ENCODE measurements at regions not wholly inside any gene's neighbourhood (a gene's known extent, or its start where the extent isn't known, plus 50 kb on each side); places are given as distances from the start of the nearest gene placed in this dataset.
"Not testable (repeated sequence)": the region's sequence is repeated elsewhere in the genome, so short reads cannot be mapped to it uniquely, and the experiment has no call there.

GRCh38 chr9:29004988-29005387, 1431.7 kb upstream of the C9orf72 start:
- DNase-seq (ENCODE audit: low spot score): no peak
- in situ Hi-C loops (cut with HindIII; ENCODE audit: low sequenced_read_pairs): no loop called here

GRCh38 chr9:29006628-29007027, 1433.3 kb upstream of the C9orf72 start:
- no peak for DNase-seq (ENCODE audit: low spot score)
- in situ Hi-C loops (cut with HindIII; ENCODE audit: low sequenced_read_pairs): no loop called here

- in situ Hi-C loops (cut with HindIII; ENCODE audit: low sequenced_read_pairs): no loop called here
- no peak for DNase-seq (ENCODE audit: low spot score)
Measured at GRCh38 chr9:29012911-29013310, 1439.6 kb upstream of the C9orf72 start.

GRCh38 chr9:29021632-29022031, 1448.4 kb upstream of the C9orf72 start:
- in situ Hi-C loops (cut with HindIII; ENCODE audit: low sequenced_read_pairs): no loop called here
- DNase-seq (ENCODE audit: low spot score): no peak

- in situ Hi-C loops (cut with HindIII; ENCODE audit: low sequenced_read_pairs): no loop called here
- DNase-seq (ENCODE audit: low spot score): no peak
Measured at GRCh38 chr9:29038332-29038731, 1465.1 kb upstream of the C9orf72 start.

GRCh38 chr9:29039258-29039657, 1466.0 kb upstream of the C9orf72 start:
- DNase-seq (ENCODE audit: low spot score): no peak
- in situ Hi-C loops (cut with HindIII; ENCODE audit: low sequenced_read_pairs): no loop called here

GRCh38 chr9:29043072-29043471, 1469.8 kb upstream of the C9orf72 start:
- no peak for DNase-seq (ENCODE audit: low spot score)
- in situ Hi-C loops (cut with HindIII; ENCODE audit: low sequenced_read_pairs): no loop called here

- in situ Hi-C loops (cut with HindIII; ENCODE audit: low sequenced_read_pairs): no loop called here
- DNase-seq (ENCODE audit: low spot score): no peak
Measured at GRCh38 chr9:29044959-29045358, 1471.7 kb upstream of the C9orf72 start.

GRCh38 chr9:29060041-29060440, 1486.8 kb upstream of the C9orf72 start:
- in situ Hi-C loops (cut with HindIII; ENCODE audit: low sequenced_read_pairs): no loop called here
- DNase-seq (ENCODE audit: low spot score): no peak

- in situ Hi-C loops (cut with HindIII; ENCODE audit: low sequenced_read_pairs): no loop called here
- no peak for DNase-seq (ENCODE audit: low spot score)
Measured at GRCh38 chr9:29062446-29062845, 1489.2 kb upstream of the C9orf72 start.

GRCh38 chr9:29063031-29063430, 1489.8 kb upstream of the C9orf72 start:
- no peak for DNase-seq (ENCODE audit: low spot score)
- in situ Hi-C loops (cut with HindIII; ENCODE audit: low sequenced_read_pairs): no loop called here

- in situ Hi-C loops (cut with HindIII; ENCODE audit: low sequenced_read_pairs): no loop called here
- DNase-seq (ENCODE audit: low spot score): no peak
Measured at GRCh38 chr9:29066141-29066640, 1492.9 kb upstream of the C9orf72 start.

GRCh38 chr9:29068461-29068860, 1495.2 kb upstream of the C9orf72 start:
- in situ Hi-C loops (cut with HindIII; ENCODE audit: low sequenced_read_pairs): no loop called here
- DNase-seq (ENCODE audit: low spot score): no peak

- DNase-seq (ENCODE audit: low spot score): no peak
- in situ Hi-C loops (cut with HindIII; ENCODE audit: low sequenced_read_pairs): no loop called here
Measured at GRCh38 chr9:29069376-29069775, 1496.1 kb upstream of the C9orf72 start.

GRCh38 chr9:29078063-29078666, 1504.9 kb upstream of the C9orf72 start:
- DNase-seq (ENCODE audit: low spot score): no peak
- in situ Hi-C loops (cut with HindIII; ENCODE audit: low sequenced_read_pairs): no loop called here

GRCh38 chr9:29100762-29101161, 1527.5 kb upstream of the C9orf72 start:
- in situ Hi-C loops (cut with HindIII; ENCODE audit: low sequenced_read_pairs): no loop called here
- no peak for DNase-seq (ENCODE audit: low spot score)

GRCh38 chr9:29104166-29104565, 1530.9 kb upstream of the C9orf72 start:
- in situ Hi-C loops (cut with HindIII; ENCODE audit: low sequenced_read_pairs); DNase-seq (ENCODE audit: low spot score): not testable (repeated sequence)

- DNase-seq (ENCODE audit: low spot score): no peak
- in situ Hi-C loops (cut with HindIII; ENCODE audit: low sequenced_read_pairs): no loop called here
Measured at GRCh38 chr9:29118555-29118954, 1545.3 kb upstream of the C9orf72 start.

GRCh38 chr9:29126783-29127182, 1553.5 kb upstream of the C9orf72 start:
- no peak for DNase-seq (ENCODE audit: low spot score)
- in situ Hi-C loops (cut with HindIII; ENCODE audit: low sequenced_read_pairs): no loop called here

GRCh38 chr9:29129763-29130162, 1556.5 kb upstream of the C9orf72 start:
- DNase-seq (ENCODE audit: low spot score): no peak
- in situ Hi-C loops (cut with HindIII; ENCODE audit: low sequenced_read_pairs): no loop called here

GRCh38 chr9:29144476-29144875, 1571.2 kb upstream of the C9orf72 start:
- DNase-seq (ENCODE audit: low spot score): no peak
- in situ Hi-C loops (cut with HindIII; ENCODE audit: low sequenced_read_pairs): no loop called here

GRCh38 chr9:29150606-29151005, 1577.3 kb upstream of the C9orf72 start:
- in situ Hi-C loops (cut with HindIII; ENCODE audit: low sequenced_read_pairs): no loop called here
- DNase-seq (ENCODE audit: low spot score): no peak

Measured in G401 (cell line).